ENCODE measurements at regions not wholly inside any gene's neighbourhood (a gene's known extent, or its start where the extent isn't known, plus 50 kb on each side); places are given as distances from the start of the nearest gene placed in this dataset.

GRCh38 chr10:20372748-20373147 is 524.4 kb downstream of the NEBL start:
- TF ChIP-seq CTCF (IDR thresholded peaks at IDR 0.05) (no peak), POLR2A (IDR thresholded peaks at IDR 0.05) (no peak)

Data from body of pancreas (tissue), 4 donors.